Neural progenitor cell (in vitro differentiated cells): ENCODE measurements at regions not wholly inside any gene's neighbourhood (a gene's known extent, or its start where the extent isn't known, plus 50 kb on each side); places are given as distances from the start of the nearest gene placed in this dataset.

ENCODE experiments used
- EZH2 ChIP-seq: fragments of 200-600 bp; sonication (generic); IDR thresholded peaks from 2 replicates; pipeline ENCODE4 v1.6.1; 2017; ENCODE audit warnings: antibody characterized with exemption, mild to moderate bottlenecking, moderate library complexity
- EZH2phosphoT487 ChIP-seq: fragments of 200-600 bp; sonication (generic); IDR thresholded peaks from 2 replicates; pipeline ENCODE4 v1.6.1; 2017; ENCODE audit warnings: antibody characterized with exemption
- TF ChIP-seq, protein P1 (sequence below): fragments of 200-600 bp; sonication (generic); IDR thresholded peaks from 2 replicates; pipeline ENCODE4 v1.5.1; 2017; ENCODE audit warnings: antibody characterized with exemption, mild to moderate bottlenecking

- TF ChIP-seq, protein P1, sequence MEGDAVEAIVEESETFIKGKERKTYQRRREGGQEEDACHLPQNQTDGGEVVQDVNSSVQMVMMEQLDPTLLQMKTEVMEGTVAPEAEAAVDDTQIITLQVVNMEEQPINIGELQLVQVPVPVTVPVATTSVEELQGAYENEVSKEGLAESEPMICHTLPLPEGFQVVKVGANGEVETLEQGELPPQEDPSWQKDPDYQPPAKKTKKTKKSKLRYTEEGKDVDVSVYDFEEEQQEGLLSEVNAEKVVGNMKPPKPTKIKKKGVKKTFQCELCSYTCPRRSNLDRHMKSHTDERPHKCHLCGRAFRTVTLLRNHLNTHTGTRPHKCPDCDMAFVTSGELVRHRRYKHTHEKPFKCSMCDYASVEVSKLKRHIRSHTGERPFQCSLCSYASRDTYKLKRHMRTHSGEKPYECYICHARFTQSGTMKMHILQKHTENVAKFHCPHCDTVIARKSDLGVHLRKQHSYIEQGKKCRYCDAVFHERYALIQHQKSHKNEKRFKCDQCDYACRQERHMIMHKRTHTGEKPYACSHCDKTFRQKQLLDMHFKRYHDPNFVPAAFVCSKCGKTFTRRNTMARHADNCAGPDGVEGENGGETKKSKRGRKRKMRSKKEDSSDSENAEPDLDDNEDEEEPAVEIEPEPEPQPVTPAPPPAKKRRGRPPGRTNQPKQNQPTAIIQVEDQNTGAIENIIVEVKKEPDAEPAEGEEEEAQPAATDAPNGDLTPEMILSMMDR = no peak
- TF ChIP-seq EZH2 (no peak), EZH2phosphoT487 (no peak)
Observed at GRCh38 chr3:3696345-3696744, 102.9 kb upstream of the LRRN1 start.
